ENCODE measurements at regions not wholly inside any gene's neighbourhood (a gene's known extent, or its start where the extent isn't known, plus 50 kb on each side); places are given as distances from the start of the nearest gene placed in this dataset.

GRCh38 chr12:125573271-125573670 lies 508.0 kb downstream of the AACS start:
- DNase-seq (ENCODE audit: low read depth) = no peak

GRCh38 chr12:125577334-125577733 lies 512.1 kb downstream of the AACS start:
- DNase-seq (ENCODE audit: low read depth) = no peak

GRCh38 chr12:125579916-125580315 lies 514.7 kb downstream of the AACS start:
- DNase-seq (ENCODE audit: low read depth) = no peak

GRCh38 chr12:125583071-125583470 lies 517.8 kb downstream of the AACS start:
- no peak for DNase-seq (ENCODE audit: low read depth)

- no peak for DNase-seq (ENCODE audit: low read depth)
These were observed 521.2 kb downstream of the AACS start for GRCh38 chr12:125586441-125586840.

GRCh38 chr12:125593269-125593668 lies 528.0 kb downstream of the AACS start:
- DNase-seq (ENCODE audit: low read depth) = no peak

GRCh38 chr12:125604976-125605375 lies 539.7 kb downstream of the AACS start:
- DNase-seq (ENCODE audit: low read depth) = no peak

GRCh38 chr12:125606312-125606711 lies 541.1 kb downstream of the AACS start:
- no peak for DNase-seq (ENCODE audit: low read depth)

GRCh38 chr12:125610292-125610691 lies 545.1 kb downstream of the AACS start:
- no peak for DNase-seq (ENCODE audit: low read depth)

- no peak for DNase-seq (ENCODE audit: low read depth)
These were observed 545.7 kb downstream of the AACS start for GRCh38 chr12:125610971-125611370.

- DNase-seq (ENCODE audit: low read depth) = no peak
These were observed 548.8 kb downstream of the AACS start for GRCh38 chr12:125614058-125614457.

GRCh38 chr12:125619723-125620122 lies 554.5 kb downstream of the AACS start:
- DNase-seq (ENCODE audit: low read depth) = no peak

- no peak for DNase-seq (ENCODE audit: low read depth)
These were observed 568.5 kb downstream of the AACS start for GRCh38 chr12:125633686-125634085.

GRCh38 chr12:125634813-125635212 lies 569.6 kb downstream of the AACS start:
- no peak for DNase-seq (ENCODE audit: low read depth)

GRCh38 chr12:125639826-125640225 lies 574.6 kb downstream of the AACS start:
- no peak for DNase-seq (ENCODE audit: low read depth)

GRCh38 chr12:125643055-125643454 lies 577.8 kb downstream of the AACS start:
- DNase-seq (ENCODE audit: low read depth) = no peak

GRCh38 chr12:125645724-125646123 lies 580.5 kb downstream of the AACS start:
- DNase-seq (ENCODE audit: low read depth) = no peak

GRCh38 chr12:125650587-125650986 lies 585.4 kb downstream of the AACS start:
- no peak for DNase-seq (ENCODE audit: low read depth)

GRCh38 chr12:125651625-125652024 lies 586.4 kb downstream of the AACS start:
- no peak for DNase-seq (ENCODE audit: low read depth)

GRCh38 chr12:125652681-125653080 lies 587.4 kb downstream of the AACS start:
- no peak for DNase-seq (ENCODE audit: low read depth)

- no peak for DNase-seq (ENCODE audit: low read depth)
These were observed 592.4 kb downstream of the AACS start for GRCh38 chr12:125657681-125658080.

GRCh38 chr12:125674554-125675338 lies 609.5 kb downstream of the AACS start:
- no peak for DNase-seq (ENCODE audit: low read depth)

- no peak for DNase-seq (ENCODE audit: low read depth)
These were observed 611.1 kb downstream of the AACS start for GRCh38 chr12:125676366-125676765.

- DNase-seq (ENCODE audit: low read depth) = no peak
These were observed 612.6 kb downstream of the AACS start for GRCh38 chr12:125677829-125678228.

Data from GM04504 (cell line).